Uterus (tissue), 2 donors: ENCODE measurements at regions not wholly inside any gene's neighbourhood (a gene's known extent, or its start where the extent isn't known, plus 50 kb on each side); places are given as distances from the start of the nearest gene placed in this dataset.

Experiments
- POLR2A ChIP-seq, 2 donors: fragments of 450-650 bp; IDR thresholded peaks; one replicate each; pipeline ENCODE4 v1.6.1; 2016; ENCODE audit warnings: antibody characterized with exemption in 2 of 2, mild to moderate bottlenecking in 1 of 2, moderate library complexity in 1 of 2
- TF ChIP-seq, protein P1 (sequence below), 4 experiments: fragments of 200-600 bp in 2 of 4; fragments of 450-650 bp in 2 of 4; sonication (generic) in 2 of 4; IDR thresholded peaks; one replicate each; pipeline ENCODE4 v1.5.1; 2016 to 2019; ENCODE audit warnings: antibody characterized with exemption in 4 of 4, mild to moderate bottlenecking in 2 of 4, moderate library complexity in 1 of 4

- TF ChIP-seq, protein P1, sequence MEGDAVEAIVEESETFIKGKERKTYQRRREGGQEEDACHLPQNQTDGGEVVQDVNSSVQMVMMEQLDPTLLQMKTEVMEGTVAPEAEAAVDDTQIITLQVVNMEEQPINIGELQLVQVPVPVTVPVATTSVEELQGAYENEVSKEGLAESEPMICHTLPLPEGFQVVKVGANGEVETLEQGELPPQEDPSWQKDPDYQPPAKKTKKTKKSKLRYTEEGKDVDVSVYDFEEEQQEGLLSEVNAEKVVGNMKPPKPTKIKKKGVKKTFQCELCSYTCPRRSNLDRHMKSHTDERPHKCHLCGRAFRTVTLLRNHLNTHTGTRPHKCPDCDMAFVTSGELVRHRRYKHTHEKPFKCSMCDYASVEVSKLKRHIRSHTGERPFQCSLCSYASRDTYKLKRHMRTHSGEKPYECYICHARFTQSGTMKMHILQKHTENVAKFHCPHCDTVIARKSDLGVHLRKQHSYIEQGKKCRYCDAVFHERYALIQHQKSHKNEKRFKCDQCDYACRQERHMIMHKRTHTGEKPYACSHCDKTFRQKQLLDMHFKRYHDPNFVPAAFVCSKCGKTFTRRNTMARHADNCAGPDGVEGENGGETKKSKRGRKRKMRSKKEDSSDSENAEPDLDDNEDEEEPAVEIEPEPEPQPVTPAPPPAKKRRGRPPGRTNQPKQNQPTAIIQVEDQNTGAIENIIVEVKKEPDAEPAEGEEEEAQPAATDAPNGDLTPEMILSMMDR (IDR thresholded peaks at IDR 0.05) = no peak
- TF ChIP-seq POLR2A (IDR thresholded peaks at IDR 0.05) = no peak
Observed at GRCh38 chr10:21150166-21150565, 253.1 kb upstream of the NEBL start.
